GM12864 (cell line): ENCODE measurements at regions not wholly inside any gene's neighbourhood (a gene's known extent, or its start where the extent isn't known, plus 50 kb on each side); places are given as distances from the start of the nearest gene placed in this dataset.

ENCODE experiments used
- DNase-seq: peaks from one replicate; pipeline ENCODE4 v3.0.0-alpha.2; 2011; ENCODE audit warnings: low read depth
- H3K4me3 ChIP-seq: 2 replicates; pipeline ENCODE4 v1.5.1; 2011; ENCODE audit warnings: mild to moderate bottlenecking, low read depth, low read length, control low read depth
- CTCF ChIP-seq: IDR thresholded peaks from 2 replicates; pipeline ENCODE4 v1.5.1; 2011; ENCODE audit warnings: low read depth, mild to moderate bottlenecking, moderate library complexity, low read length, control low read depth, inconsistent platforms; ENCODE audit errors: missing control alignments

- no peak for TF ChIP-seq CTCF
- no peak for DNase-seq
- H3K4me3 ChIP-seq: no peak overlapping the region
Measured at GRCh38 chr1:192080684-192081083, 77.6 kb upstream of the RGS18 start.

- DNase-seq: no peak
- no peak for TF ChIP-seq CTCF
Measured at GRCh38 chr1:192081359-192081758, 76.9 kb upstream of the RGS18 start.

GRCh38 chr1:192086644-192087043, 71.6 kb upstream of the RGS18 start:
- TF ChIP-seq CTCF: no peak
- no peak overlapping the region for H3K4me3 ChIP-seq
- DNase-seq: no peak

More at GRCh38 chr1:192081359-192081758, 76.9 kb upstream of the RGS18 start:
- H3K4me3 ChIP-seq: no peak overlapping the region

- DNase-seq: no peak
- no peak for TF ChIP-seq CTCF
- H3K4me3 ChIP-seq: no peak overlapping the region
Measured at GRCh38 chr1:192087334-192087733, 70.9 kb upstream of the RGS18 start.

GRCh38 chr1:192088496-192088895, 69.8 kb upstream of the RGS18 start:
- DNase-seq: no peak
- H3K4me3 ChIP-seq: no peak overlapping the region
- TF ChIP-seq CTCF: no peak

- H3K4me3 ChIP-seq: no peak overlapping the region
- no peak for TF ChIP-seq CTCF
- no peak for DNase-seq
Measured at GRCh38 chr1:192098001-192098400, 60.3 kb upstream of the RGS18 start.

- no peak overlapping the region for H3K4me3 ChIP-seq
- no peak for DNase-seq
- no peak for TF ChIP-seq CTCF
Measured at GRCh38 chr1:192099328-192099727, 58.9 kb upstream of the RGS18 start.
